MM.1S (cell line): ENCODE measurements at regions not wholly inside any gene's neighbourhood (a gene's known extent, or its start where the extent isn't known, plus 50 kb on each side); places are given as distances from the start of the nearest gene placed in this dataset.

Source experiments
- DNase-seq: peaks from one replicate; pipeline ENCODE4 v3.0.0-alpha.2; 2015
- H2AFZ ChIP-seq: fragments of 300-600 bp; sonication (generic); 2 replicates; pipeline ENCODE4 v1.6.0; 2016; ENCODE audit warnings: antibody characterized with exemption, low read length
- H3F3A ChIP-seq: fragments of 300-600 bp; sonication (generic); 2 replicates; pipeline ENCODE4 v1.6.1; 2016; ENCODE audit warnings: mild to moderate bottlenecking, antibody characterized with exemption, low read length, moderate library complexity, mixed read lengths; ENCODE audit not compliant: insufficient read depth
- H3K27ac ChIP-seq: fragments of 300-600 bp; sonication (generic); 2 replicates; pipeline ENCODE4 v1.5.1; 2016; ENCODE audit warnings: mild to moderate bottlenecking, low read length
- H3K27me3 ChIP-seq: fragments of 300-600 bp; sonication (generic); replicated peaks from 2 replicates; pipeline ENCODE4 v1.6.0; 2016; ENCODE audit warnings: low read length; ENCODE audit not compliant: insufficient read depth
- H3K36me3 ChIP-seq: fragments of 300-600 bp; sonication (generic); replicated peaks from 2 replicates; pipeline ENCODE4 v1.6.1; 2016; ENCODE audit warnings: mild to moderate bottlenecking, low read length, mixed read lengths; ENCODE audit not compliant: insufficient read depth
- H3K4me1 ChIP-seq: fragments of 300-600 bp; sonication (generic); 2 replicates; pipeline ENCODE4 v1.6.1; 2016; ENCODE audit warnings: low read length, mixed read lengths
- H3K4me2 ChIP-seq: fragments of 300-600 bp; sonication (generic); 2 replicates; pipeline ENCODE4 v1.6.0; 2016; ENCODE audit warnings: low read depth, low read length
- H3K4me3 ChIP-seq: fragments of 300-600 bp; sonication (generic); 2 replicates; pipeline ENCODE4 v1.5.1; 2016; ENCODE audit warnings: low read length, mixed read lengths
- H3K79me2 ChIP-seq: fragments of 300-600 bp; sonication (generic); 2 replicates; pipeline ENCODE4 v1.6.1; 2016; ENCODE audit warnings: mixed run types, low read length, mixed read lengths
- H3K9ac ChIP-seq: fragments of 300-600 bp; sonication (generic); 2 replicates; pipeline ENCODE4 v1.6.1; 2016; ENCODE audit warnings: low read length, mixed read lengths
- H3K9me2 ChIP-seq: fragments of 300-600 bp; sonication (generic); replicated peaks from 2 replicates; pipeline ENCODE4 v1.6.1; 2016; ENCODE audit warnings: mild to moderate bottlenecking, low read length, mixed read lengths; ENCODE audit not compliant: insufficient read depth
- H3K9me3 ChIP-seq: fragments of 300-600 bp; sonication (generic); replicated peaks from 2 replicates; pipeline ENCODE4 v1.6.1; 2016; ENCODE audit warnings: mild to moderate bottlenecking, low read length, mixed read lengths; ENCODE audit not compliant: insufficient read depth
- H4K20me1 ChIP-seq: fragments of 300-600 bp; sonication (generic); 2 replicates; pipeline ENCODE4 v1.6.1; 2016; ENCODE audit warnings: mild to moderate bottlenecking, low read length, moderate library complexity, mixed read lengths; ENCODE audit not compliant: insufficient read depth
- CTCF ChIP-seq: fragments of 300-600 bp; sonication (generic); IDR thresholded peaks from 2 replicates; pipeline ENCODE4 v1.5.1; 2016; ENCODE audit warnings: antibody characterized with exemption, low read length, mixed read lengths
- EZH2 ChIP-seq: fragments of 300-600 bp; sonication (generic); optimal IDR thresholded peaks from 2 replicates; pipeline ENCODE3; 2017; ENCODE audit warnings: low read depth, mild to moderate bottlenecking, antibody characterized with exemption, low read length, mixed read lengths
- EZH2phosphoT487 ChIP-seq: fragments of 300-600 bp; sonication (generic); IDR thresholded peaks from 2 replicates; pipeline ENCODE4 v1.6.1; 2018; ENCODE audit warnings: antibody characterized with exemption, low read length

GRCh38 chr15:93245661-93246042 lies 156.6 kb upstream of the RGMA start:
- no peak overlapping the region for H3K9ac ChIP-seq

DNA sequence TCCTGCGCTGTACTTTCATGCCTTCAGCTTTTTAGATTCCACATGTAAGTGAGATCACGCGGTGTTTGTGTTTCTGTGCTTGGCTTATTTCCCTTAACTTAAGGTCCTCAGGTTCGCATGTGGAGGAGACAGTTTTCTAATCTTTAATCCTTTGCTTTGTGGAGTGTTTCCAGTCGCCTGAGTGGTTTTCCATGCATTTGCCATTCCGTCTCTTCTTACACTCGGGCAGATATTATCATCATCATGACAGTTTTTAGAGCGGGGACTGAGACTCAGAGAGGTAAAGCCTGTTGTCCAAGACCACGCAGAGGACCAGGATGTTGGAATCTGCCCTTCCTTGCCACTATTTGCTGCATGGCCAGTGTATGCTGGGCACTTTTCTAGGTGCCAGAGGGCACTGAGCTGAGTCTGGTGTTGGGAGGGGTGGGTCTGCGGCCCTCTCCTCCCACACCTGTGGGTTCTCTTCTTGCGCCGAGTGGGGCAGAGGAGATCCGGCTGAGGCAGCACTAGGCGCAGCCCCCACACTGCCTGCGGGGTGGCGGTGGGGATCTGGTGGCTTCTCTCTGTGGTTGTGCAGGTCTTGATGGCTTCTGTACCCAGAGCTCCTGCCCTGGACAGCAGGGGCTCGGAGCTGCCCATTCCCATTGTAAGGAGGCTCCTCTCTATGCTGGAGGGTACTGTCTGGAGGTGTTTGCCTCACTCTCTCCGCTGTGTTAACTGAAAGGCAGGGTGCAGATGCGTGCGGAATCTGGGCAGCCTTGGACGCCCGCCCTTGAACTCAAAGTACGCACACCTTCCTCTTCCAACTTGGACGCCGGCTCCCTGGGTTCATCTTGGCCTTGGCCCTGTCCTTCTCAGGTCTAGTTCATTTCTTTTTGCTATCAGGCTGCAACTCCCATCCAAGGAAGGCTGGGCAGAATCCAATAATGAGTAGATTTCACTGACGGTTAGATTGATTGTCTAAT lies 156.0 kb upstream of the RGMA start:
- no peaks in the 10 kb centered on the region for H3K36me3 ChIP-seq
- H4K20me1 ChIP-seq: no peaks in the 10 kb centered on the region
- H3F3A ChIP-seq: no peaks in the 10 kb centered on the region
- H3K79me2 ChIP-seq: no peaks in the 10 kb centered on the region
- H3K9ac ChIP-seq: no peak overlapping the region
- H3K4me1 ChIP-seq: no peaks in the 10 kb centered on the region
- TF ChIP-seq EZH2: no peak
- no peak for TF ChIP-seq CTCF
- TF ChIP-seq EZH2phosphoT487: no peak
- no peak overlapping the region for H3K4me2 ChIP-seq
- no peak for DNase-seq
- H3K27ac ChIP-seq: no peak overlapping the region
- H3K27me3 ChIP-seq: no peaks in the 10 kb centered on the region
- H3K9me2 ChIP-seq: no peaks in the 10 kb centered on the region
- H2AFZ ChIP-seq: no peak overlapping the region
- no peak overlapping the region for H3K4me3 ChIP-seq
- no peaks in the 10 kb centered on the region for H3K9me3 ChIP-seq

More at GRCh38 chr15:93245661-93246042, 156.6 kb upstream of the RGMA start:
- DNase-seq: no peak
- Histone ChIP-seq H3K4me3 (no peak overlapping the region), H3K36me3 (no peaks in the 10 kb centered on the region), H3K4me2 (no peak overlapping the region), H3K27me3 (no peaks in the 10 kb centered on the region), H3F3A (no peaks in the 10 kb centered on the region), H3K79me2 (no peaks in the 10 kb centered on the region), H3K4me1 (no peaks in the 10 kb centered on the region), H3K27ac (no peak overlapping the region), H3K9me3 (no peaks in the 10 kb centered on the region), H4K20me1 (no peaks in the 10 kb centered on the region), H3K9me2 (no peaks in the 10 kb centered on the region), H2AFZ (no peak overlapping the region)
- TF ChIP-seq CTCF (no peak), EZH2 (no peak), EZH2phosphoT487 (no peak)

GRCh38 chr15:93243573-93243972 lies 154.6 kb upstream of the RGMA start:
- no peaks in the 10 kb centered on the region for H3K27me3 ChIP-seq
- no peaks in the 10 kb centered on the region for H3K36me3 ChIP-seq
- no peak overlapping the region for H3K27ac ChIP-seq
- DNase-seq: no peak
- H4K20me1 ChIP-seq: no peaks in the 10 kb centered on the region
- no peaks in the 10 kb centered on the region for H3K79me2 ChIP-seq
- no peak for TF ChIP-seq EZH2phosphoT487
- no peak overlapping the region for H2AFZ ChIP-seq
- no peaks in the 10 kb centered on the region for H3K9me3 ChIP-seq
- no peak overlapping the region for H3K9ac ChIP-seq
- H3K4me1 ChIP-seq: no peaks in the 10 kb centered on the region
- H3K9me2 ChIP-seq: no peaks in the 10 kb centered on the region
- H3K4me2 ChIP-seq: no peak overlapping the region
- no peak overlapping the region for H3K4me3 ChIP-seq
- no peaks in the 10 kb centered on the region for H3F3A ChIP-seq
